Smooth muscle cell (in vitro differentiated cells): ENCODE measurements at regions not wholly inside any gene's neighbourhood (a gene's known extent, or its start where the extent isn't known, plus 50 kb on each side); places are given as distances from the start of the nearest gene placed in this dataset.

Experiments
- DNase-seq: peaks from one replicate; lab custom pipeline; 2025; ENCODE audit not compliant: unreplicated experiment; lab: John Stamatoyannopoulos, UW
- H2AFZ ChIP-seq: fragments of 200-600 bp; sonication (generic); 2 replicates; pipeline ENCODE4 v1.6.0; 2016; ENCODE audit warnings: antibody characterized with exemption, low read depth, mild to moderate bottlenecking
- H3F3A ChIP-seq: fragments of 200-600 bp; sonication (generic); 2 replicates; pipeline ENCODE4 v1.6.0; 2017; ENCODE audit warnings: antibody characterized with exemption, low read depth
- H3K27ac ChIP-seq: fragments of 200-600 bp; sonication (generic); 2 replicates; pipeline ENCODE4 v1.5.1; 2016; ENCODE audit warnings: low read depth, mild to moderate bottlenecking
- H3K27me3 ChIP-seq: fragments of 200-600 bp; sonication (generic); 2 replicates; pipeline ENCODE4 v1.6.1; 2016; ENCODE audit warnings: low read depth, mild to moderate bottlenecking
- H3K36me3 ChIP-seq: fragments of 200-600 bp; sonication (generic); 2 replicates; pipeline ENCODE4 v1.5.1; 2016; ENCODE audit warnings: low read depth
- H3K4me1 ChIP-seq: fragments of 200-600 bp; sonication (generic); 2 replicates; pipeline ENCODE4 v1.5.1; 2016; ENCODE audit warnings: low read depth
- H3K4me2 ChIP-seq: fragments of 200-600 bp; sonication (generic); 2 replicates; pipeline ENCODE4 v1.6.0; 2016; ENCODE audit warnings: mild to moderate bottlenecking
- H3K4me3 ChIP-seq: fragments of 200-600 bp; sonication (generic); 2 replicates; pipeline ENCODE4 v1.5.1; 2016; ENCODE audit warnings: mild to moderate bottlenecking
- H3K79me2 ChIP-seq: fragments of 200-600 bp; sonication (generic); 2 replicates; pipeline ENCODE4 v1.6.0; 2016; ENCODE audit warnings: low read depth, mild to moderate bottlenecking
- H3K9ac ChIP-seq: fragments of 200-600 bp; sonication (generic); 2 replicates; pipeline ENCODE4 v1.6.0; 2016; ENCODE audit warnings: low read depth
- H3K9me3 ChIP-seq: fragments of 200-600 bp; sonication (generic); replicated peaks from 2 replicates; pipeline ENCODE4 v1.5.1; 2016; ENCODE audit warnings: low read depth
- H4K20me1 ChIP-seq: fragments of 200-600 bp; sonication (generic); 2 replicates; pipeline ENCODE4 v1.6.0; 2016; ENCODE audit warnings: low read depth
- CTCF ChIP-seq: fragments of 200-600 bp; sonication (generic); IDR thresholded peaks from 2 replicates; pipeline ENCODE4 v1.5.1; 2017; ENCODE audit warnings: borderline replicate concordance, mild to moderate bottlenecking, antibody characterized with exemption; ENCODE audit not compliant: insufficient read depth, poor library complexity, severe bottlenecking
- WGBS: methylation state at CpG from one replicate; pipeline ENCODE4 v1.1.7; 2016; ENCODE audit warnings: low lambda C conversion rate; 5-methylcytosine and 5-hydroxymethylcytosine counted together

- Histone ChIP-seq H3K27me3 (no peaks in the 10 kb centered on the region), H3K4me1 (no peaks in the 10 kb centered on the region), H3F3A (no peaks in the 10 kb centered on the region), H3K79me2 (no peaks in the 10 kb centered on the region), H3K4me3 (no peak overlapping the region), H3K9ac (no peak overlapping the region), H4K20me1 (no peaks in the 10 kb centered on the region), H3K9me3 (peaks cover 7% of the 10 kb centered on the region), H3K36me3 (no peaks in the 10 kb centered on the region), H3K27ac (no peak overlapping the region), H2AFZ (no peak overlapping the region), H3K4me2 (no peak overlapping the region)
- no peak for TF ChIP-seq CTCF
- 76% methylated on average over 3 of the region's 3 CpGs for WGBS
- no peak for DNase-seq
Measured at GRCh38 chr3:28971156-28971555, 309.7 kb upstream of the RBMS3 start.

- Histone ChIP-seq H3K79me2 (no peaks in the 10 kb centered on the region), H3K4me3 (no peak overlapping the region), H3F3A (no peaks in the 10 kb centered on the region), H4K20me1 (no peaks in the 10 kb centered on the region), H3K4me2 (no peak overlapping the region), H3K36me3 (no peaks in the 10 kb centered on the region), H3K27me3 (no peaks in the 10 kb centered on the region), H3K9ac (no peak overlapping the region), H3K9me3 (peaks cover 7% of the 10 kb centered on the region), H3K4me1 (no peaks in the 10 kb centered on the region), H3K27ac (peak overlapping the region; percentile 34), H2AFZ (no peak overlapping the region)
- 67% methylated on average over 3 of the region's 3 CpGs for WGBS
- no peak for DNase-seq
- TF ChIP-seq CTCF, result no peak
Measured at GRCh38 chr3:28972921-28973320, 307.9 kb upstream of the RBMS3 start.

- Histone ChIP-seq H3K79me2 (no peaks in the 10 kb centered on the region), H2AFZ (no peak overlapping the region), H3K9me3 (peaks cover 7% of the 10 kb centered on the region), H3K4me2 (no peak overlapping the region), H4K20me1 (no peaks in the 10 kb centered on the region), H3K4me3 (no peak overlapping the region), H3K27ac (peak overlapping the region; percentile 34), H3K36me3 (no peaks in the 10 kb centered on the region), H3F3A (no peaks in the 10 kb centered on the region), H3K9ac (no peak overlapping the region), H3K4me1 (no peaks in the 10 kb centered on the region), H3K27me3 (no peaks in the 10 kb centered on the region)
- TF ChIP-seq CTCF, result no peak
- no peak for DNase-seq
Measured at GRCh38 chr3:28973609-28974008, 307.3 kb upstream of the RBMS3 start.

- Histone ChIP-seq H3K9ac (no peak overlapping the region), H3F3A (no peaks in the 10 kb centered on the region), H3K27ac (no peak overlapping the region), H3K4me3 (no peak overlapping the region), H3K27me3 (no peaks in the 10 kb centered on the region), H3K9me3 (no peaks in the 10 kb centered on the region), H2AFZ (no peak overlapping the region), H3K4me2 (no peak overlapping the region), H3K36me3 (no peaks in the 10 kb centered on the region), H3K4me1 (no peaks in the 10 kb centered on the region), H4K20me1 (no peaks in the 10 kb centered on the region), H3K79me2 (no peaks in the 10 kb centered on the region)
- no peak for TF ChIP-seq CTCF
- WGBS, result 63% methylated on average over 3 of the region's 3 CpGs
- no peak for DNase-seq
Measured at GRCh38 chr3:28978092-28978491, 302.8 kb upstream of the RBMS3 start.
